Activated CD4-positive, alpha-beta memory T cell treated with anti-CD3 and anti-CD28 coated beads for 36 hours (primary cell): ENCODE measurements at regions not wholly inside any gene's neighbourhood (a gene's known extent, or its start where the extent isn't known, plus 50 kb on each side); places are given as distances from the start of the nearest gene placed in this dataset.

Experiments used
- CTCF ChIA-PET: fragments of 350-600 bp; sonication (Branson Sonifier 250); formaldehyde crosslinking; loops from one replicate; lab custom pipeline; 2021; ENCODE audit warnings: antibody characterized with exemption, inconsistent platforms; lab: Charles Lee
- POLR2A ChIA-PET: fragments of 350-600 bp; sonication (Branson Sonifier 250); formaldehyde crosslinking; loops from one replicate; lab custom pipeline; 2021; ENCODE audit warnings: antibody characterized with exemption; lab: Charles Lee
- DNase-seq: peaks from one replicate; pipeline ENCODE4 v3.0.0-alpha.2; 2020
- H3K27ac Mint-ChIP-seq: one replicate; pipeline ENCODE4 v1.8.0; 2021; ENCODE audit warnings: mixed read lengths
- H3K27me3 Mint-ChIP-seq: one replicate; pipeline ENCODE4 v1.8.0; 2021; ENCODE audit warnings: mixed read lengths
- H3K36me3 Mint-ChIP-seq: one replicate; pipeline ENCODE4 v1.8.0; 2021; ENCODE audit warnings: mixed read lengths
- H3K4me1 Mint-ChIP-seq: one replicate; pipeline ENCODE4 v1.8.0; 2021; ENCODE audit warnings: low read depth, mixed read lengths
- H3K4me3 Mint-ChIP-seq: one replicate; pipeline ENCODE4 v1.8.0; 2021; ENCODE audit warnings: mild to moderate bottlenecking, mixed read lengths
- H3K9me3 Mint-ChIP-seq: one replicate; pipeline ENCODE4 v1.8.0; 2021; ENCODE audit warnings: mixed read lengths
- intact Hi-C: fragments of 100-400 bp; cut with micrococcal nuclease; formaldehyde crosslinking; loops from one replicate; pipeline ENCODE4 v1.15.1; 2023

- Mint-ChIP-seq H3K9me3 (peaks cover 2% of the 10 kb centered on the region), H3K4me1 (no peaks in the 10 kb centered on the region), H3K36me3 (no peaks in the 10 kb centered on the region), H3K27ac (no peak overlapping the region), H3K4me3 (no peak overlapping the region), H3K27me3 (no peaks in the 10 kb centered on the region)
- DNase-seq, result no peak
- ChIA-PET CTCF (no interaction called here), POLR2A (no interaction called here)
- intact Hi-C loops, result no loop called here
Measured at GRCh38 chr14:80404413-80404812, 193.1 kb upstream of the DIO2 start.

GRCh38 chr14:80403036-80403435 lies 191.7 kb upstream of the DIO2 start:
- Mint-ChIP-seq H3K4me1 (no peaks in the 10 kb centered on the region), H3K36me3 (no peaks in the 10 kb centered on the region), H3K9me3 (peaks cover 5% of the 10 kb centered on the region), H3K27me3 (no peaks in the 10 kb centered on the region), H3K27ac (no peak overlapping the region), H3K4me3 (no peak overlapping the region)
- intact Hi-C loops, result no loop called here
- ChIA-PET CTCF (no interaction called here), POLR2A (no interaction called here)
- no peak for DNase-seq

GRCh38 chr14:80395031-80395430 lies 183.7 kb upstream of the DIO2 start:
- no peak for DNase-seq
- H3K27ac Mint-ChIP-seq, result no peak overlapping the region
- ChIA-PET POLR2A (no interaction called here), CTCF (no interaction called here)
- H3K36me3 Mint-ChIP-seq, result no peaks in the 10 kb centered on the region
- H3K4me1 Mint-ChIP-seq, result no peaks in the 10 kb centered on the region
- peaks cover 13% of the 10 kb centered on the region for H3K9me3 Mint-ChIP-seq
- H3K4me3 Mint-ChIP-seq, result no peak overlapping the region
- H3K27me3 Mint-ChIP-seq, result no peaks in the 10 kb centered on the region
- intact Hi-C loops, result no loop called here

- no peak for DNase-seq
- Mint-ChIP-seq H3K4me3 (no peak overlapping the region), H3K4me1 (no peaks in the 10 kb centered on the region), H3K9me3 (peaks cover 13% of the 10 kb centered on the region), H3K27me3 (no peaks in the 10 kb centered on the region), H3K27ac (no peak overlapping the region), H3K36me3 (no peaks in the 10 kb centered on the region)
- CTCF ChIA-PET, result interaction anchor here (0.5 kb wide), 1 partner anchor 15 kb away, joined by 4 read pairs; no protein-coding TSS in a partner anchor
- POLR2A ChIA-PET, result no interaction called here
- intact Hi-C loops, result no loop called here
Measured at GRCh38 chr14:80393766-80394165, 182.5 kb upstream of the DIO2 start.

- Mint-ChIP-seq H3K27ac (no peak overlapping the region), H3K4me1 (no peaks in the 10 kb centered on the region), H3K4me3 (no peak overlapping the region), H3K9me3 (no peaks in the 10 kb centered on the region), H3K36me3 (no peaks in the 10 kb centered on the region), H3K27me3 (no peaks in the 10 kb centered on the region)
- ChIA-PET POLR2A (no interaction called here), CTCF (no interaction called here)
- intact Hi-C loops, result no loop called here
- no peak for DNase-seq
Measured at GRCh38 chr14:80390906-80391305, 179.6 kb upstream of the DIO2 start.

- H3K4me3 Mint-ChIP-seq, result no peak overlapping the region
- H3K27me3 Mint-ChIP-seq, result no peaks in the 10 kb centered on the region
- H3K27ac Mint-ChIP-seq, result no peak overlapping the region
- no peaks in the 10 kb centered on the region for H3K9me3 Mint-ChIP-seq
- CTCF ChIA-PET, result no interaction called here
- POLR2A ChIA-PET, result no interaction called here
- H3K36me3 Mint-ChIP-seq, result no peaks in the 10 kb centered on the region
- no peak for DNase-seq
- no peaks in the 10 kb centered on the region for H3K4me1 Mint-ChIP-seq
- intact Hi-C loops, result no loop called here
Measured at GRCh38 chr14:80388980-80389711, 177.8 kb upstream of the DIO2 start.

GRCh38 chr14:80387563-80387981 lies 176.3 kb upstream of the DIO2 start:
- ChIA-PET CTCF (no interaction called here), POLR2A (no interaction called here)
- intact Hi-C loops, result no loop called here
- H3K9me3 Mint-ChIP-seq, result no peaks in the 10 kb centered on the region
- no peaks in the 10 kb centered on the region for H3K27me3 Mint-ChIP-seq
- no peaks in the 10 kb centered on the region for H3K4me1 Mint-ChIP-seq
- no peak overlapping the region for H3K27ac Mint-ChIP-seq
- H3K36me3 Mint-ChIP-seq, result no peaks in the 10 kb centered on the region
- H3K4me3 Mint-ChIP-seq, result no peak overlapping the region
- DNase-seq, result no peak

GRCh38 chr14:80385336-80385735 lies 174.0 kb upstream of the DIO2 start:
- Mint-ChIP-seq H3K4me1 (no peaks in the 10 kb centered on the region), H3K4me3 (no peak overlapping the region), H3K27me3 (no peaks in the 10 kb centered on the region), H3K27ac (no peak overlapping the region), H3K36me3 (no peaks in the 10 kb centered on the region), H3K9me3 (no peaks in the 10 kb centered on the region)
- no peak for DNase-seq
- ChIA-PET POLR2A (no interaction called here), CTCF (no interaction called here)
- intact Hi-C loops, result no loop called here

DNA sequence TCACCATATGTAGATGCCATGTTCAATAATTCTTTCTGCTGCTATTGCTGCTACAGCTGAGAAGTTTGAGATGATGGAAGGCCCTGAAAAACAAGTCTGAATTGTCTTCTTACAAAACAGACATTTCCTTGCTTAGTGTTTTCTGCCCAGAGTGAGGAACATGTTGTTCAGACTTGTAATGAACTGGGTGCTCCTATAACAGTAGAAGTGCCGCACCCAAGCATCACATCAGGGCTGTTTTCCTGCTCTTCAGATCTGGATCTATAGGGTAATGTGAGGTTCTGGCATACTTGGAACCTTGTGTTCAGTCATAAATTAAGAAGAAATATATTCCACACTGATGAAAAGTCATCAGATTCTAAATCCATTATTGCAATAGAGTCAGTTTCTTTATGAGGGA lies 171.9 kb upstream of the DIO2 start:
- Mint-ChIP-seq H3K27ac (no peak overlapping the region), H3K27me3 (no peaks in the 10 kb centered on the region), H3K9me3 (no peaks in the 10 kb centered on the region), H3K4me1 (no peaks in the 10 kb centered on the region), H3K4me3 (no peak overlapping the region), H3K36me3 (no peaks in the 10 kb centered on the region)
- intact Hi-C loops, result no loop called here
- DNase-seq, result no peak
- POLR2A ChIA-PET, result no interaction called here
- CTCF ChIA-PET, result no interaction called here

- Mint-ChIP-seq H3K27ac (no peak overlapping the region), H3K4me1 (no peaks in the 10 kb centered on the region), H3K36me3 (no peaks in the 10 kb centered on the region), H3K27me3 (no peaks in the 10 kb centered on the region), H3K9me3 (no peaks in the 10 kb centered on the region), H3K4me3 (no peak overlapping the region)
- intact Hi-C loops, result no loop called here
- no peak for DNase-seq
- ChIA-PET CTCF (interaction anchor here (0.6 kb wide), 1 partner anchor 193 kb away, joined by 3 read pairs; no protein-coding TSS in a partner anchor), POLR2A (no interaction called here)
Measured at GRCh38 chr14:80381807-80382363, 170.6 kb upstream of the DIO2 start.

DNA sequence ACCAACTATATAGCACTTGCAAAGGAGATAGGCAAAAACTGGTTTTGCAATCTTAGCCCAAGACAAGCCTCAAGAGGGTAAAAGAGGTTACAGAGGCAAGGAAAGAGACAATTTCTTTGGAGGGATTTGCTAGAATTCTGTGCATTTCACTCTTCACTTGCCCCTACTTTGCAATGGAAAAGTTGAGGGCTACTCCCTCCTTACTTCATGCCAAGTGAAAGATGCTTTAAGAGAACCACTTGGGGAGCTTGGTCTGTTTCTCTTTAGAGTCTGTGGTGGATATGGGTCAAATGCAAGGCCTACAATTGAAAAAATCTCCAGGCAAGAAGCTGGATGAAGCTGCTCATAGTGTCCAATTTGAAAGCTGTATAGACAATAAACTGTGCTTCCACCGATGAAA lies 167.7 kb upstream of the DIO2 start:
- Mint-ChIP-seq H3K27ac (no peak overlapping the region), H3K4me3 (no peak overlapping the region), H3K4me1 (no peaks in the 10 kb centered on the region), H3K9me3 (no peaks in the 10 kb centered on the region), H3K36me3 (no peaks in the 10 kb centered on the region), H3K27me3 (no peaks in the 10 kb centered on the region)
- CTCF ChIA-PET, result interaction anchor here (0.6 kb wide), 1 partner anchor 15 kb away, joined by 4 read pairs; no protein-coding TSS in a partner anchor
- no peak for DNase-seq
- intact Hi-C loops, result no loop called here
- POLR2A ChIA-PET, result no interaction called here

- no peaks in the 10 kb centered on the region for H3K27me3 Mint-ChIP-seq
- no peaks in the 10 kb centered on the region for H3K9me3 Mint-ChIP-seq
- H3K4me1 Mint-ChIP-seq, result no peaks in the 10 kb centered on the region
- no peak overlapping the region for H3K4me3 Mint-ChIP-seq
- DNase-seq, result no peak
- intact Hi-C loops, result no loop called here
- no peak overlapping the region for H3K27ac Mint-ChIP-seq
- POLR2A ChIA-PET, result no interaction called here
- no peaks in the 10 kb centered on the region for H3K36me3 Mint-ChIP-seq
- CTCF ChIA-PET, result interaction anchor here (0.6 kb wide), 1 partner anchor 15 kb away, joined by 4 read pairs; no protein-coding TSS in a partner anchor
Measured at GRCh38 chr14:80378084-80378690, 166.9 kb upstream of the DIO2 start.
